GM23338 (cell line): ENCODE measurements at regions not wholly inside any gene's neighbourhood (a gene's known extent, or its start where the extent isn't known, plus 50 kb on each side); places are given as distances from the start of the nearest gene placed in this dataset.

ENCODE experiments used
- ATAC-seq: fragments of 200-7000 bp; cut with Tn5 transposase; 3 replicates; pipeline ENCODE4 v1.9.1; 2020
- DNase-seq: peaks from one replicate; pipeline ENCODE4 v3.0.0-alpha.2; 2015; ENCODE audit warnings: low spot score
- H2AFZ ChIP-seq: fragments of 200-600 bp; sonication (generic); 2 replicates; pipeline ENCODE4 v1.8.0; 2016; ENCODE audit warnings: antibody characterized with exemption, mild to moderate bottlenecking, moderate library complexity
- H3F3A ChIP-seq: fragments of 200-600 bp; sonication (generic); replicated peaks from 2 replicates; pipeline ENCODE4 v1.8.0; 2017; ENCODE audit warnings: antibody characterized with exemption, mixed run types, low read depth
- H3K27ac ChIP-seq: fragments of 200-600 bp; sonication (generic); 2 replicates; pipeline ENCODE4 v1.6.1; 2016; ENCODE audit warnings: low read depth
- H3K27me3 ChIP-seq: fragments of 200-600 bp; sonication (generic); 2 replicates; pipeline ENCODE4 v1.8.0; 2016; ENCODE audit warnings: mild to moderate bottlenecking, mixed run types, moderate library complexity; ENCODE audit not compliant: insufficient read depth
- H3K36me3 ChIP-seq: fragments of 200-600 bp; sonication (generic); 2 replicates; pipeline ENCODE4 v1.8.0; 2016; ENCODE audit warnings: mild to moderate bottlenecking; ENCODE audit not compliant: insufficient read depth
- H3K4me1 ChIP-seq: fragments of 200-600 bp; sonication (generic); 2 replicates; pipeline ENCODE4 v1.8.0; 2016; ENCODE audit warnings: mild to moderate bottlenecking, moderate library complexity; ENCODE audit not compliant: insufficient read depth
- H3K4me2 ChIP-seq: fragments of 200-600 bp; sonication (generic); 2 replicates; pipeline ENCODE4 v1.7.1; 2017; ENCODE audit warnings: mixed run types
- H3K4me3 ChIP-seq: fragments of 200-600 bp; sonication (generic); 2 replicates; pipeline ENCODE4 v1.6.1; 2016; ENCODE audit warnings: mixed run types
- H3K79me2 ChIP-seq: fragments of 200-600 bp; sonication (generic); replicated peaks from 2 replicates; pipeline ENCODE4 v1.8.0; 2017; ENCODE audit warnings: mild to moderate bottlenecking; ENCODE audit not compliant: insufficient read depth
- H3K9me2 ChIP-seq: fragments of 200-600 bp; sonication (generic); 2 replicates; pipeline ENCODE4 v1.8.0; 2017; ENCODE audit not compliant: insufficient read depth
- H4K20me1 ChIP-seq: fragments of 200-600 bp; sonication (generic); replicated peaks from 2 replicates; pipeline ENCODE4 v1.8.0; 2017; ENCODE audit warnings: mild to moderate bottlenecking; ENCODE audit not compliant: insufficient read depth
- H3K27ac Mint-ChIP-seq: 2 replicates; pipeline ENCODE4 v1.8.0; 2020; ENCODE audit warnings: inconsistent platforms, mild to moderate bottlenecking, moderate library complexity, mixed read lengths
- H3K27me3 Mint-ChIP-seq: 3 replicates; pipeline ENCODE4 v1.8.0; 2022; ENCODE audit warnings: low read depth, mild to moderate bottlenecking, moderate library complexity, mixed read lengths, inconsistent platforms; ENCODE audit not compliant: insufficient read depth, poor library complexity
- H3K36me3 Mint-ChIP-seq: 3 replicates; pipeline ENCODE4 v1.8.0; 2021; ENCODE audit warnings: low read depth, mild to moderate bottlenecking, inconsistent platforms, moderate library complexity, mixed read lengths
- H3K4me1 Mint-ChIP-seq: 3 replicates; pipeline ENCODE4 v1.8.0; 2020; ENCODE audit warnings: mild to moderate bottlenecking, inconsistent platforms, mixed read lengths
- H3K4me3 Mint-ChIP-seq: 3 replicates; pipeline ENCODE4 v1.8.0; 2021; ENCODE audit warnings: moderate library complexity, mild to moderate bottlenecking, inconsistent platforms, mixed read lengths
- H3K9me3 Mint-ChIP-seq: 3 replicates; pipeline ENCODE4 v1.8.0; 2020; ENCODE audit warnings: moderate library complexity, mild to moderate bottlenecking, inconsistent platforms, mixed read lengths
- CREB1 ChIP-seq: fragments of 250-450 bp; sonication (Bioruptor Pico); IDR thresholded peaks from 2 replicates; pipeline ENCODE4 v1.5.0; 2020; ENCODE audit warnings: low read depth, mild to moderate bottlenecking, moderate library complexity
- EZH2phosphoT487 ChIP-seq: fragments of 200-600 bp; sonication (generic); IDR thresholded peaks from one replicate; pipeline ENCODE4 v1.8.1; 2018; ENCODE audit warnings: antibody characterized with exemption; ENCODE audit not compliant: unreplicated experiment
- JUNB ChIP-seq: IDR thresholded peaks from one replicate; pipeline ENCODE4 v1.6.1; 2016; ENCODE audit warnings: antibody characterized with exemption; ENCODE audit not compliant: unreplicated experiment
- NANOG ChIP-seq: IDR thresholded peaks from 2 replicates; pipeline ENCODE4 v1.6.1; 2016; ENCODE audit warnings: antibody characterized with exemption, borderline replicate concordance
- POLR2AphosphoS5 ChIP-seq: IDR thresholded peaks from 2 replicates; pipeline ENCODE4 v1.6.1; 2016; ENCODE audit warnings: antibody characterized with exemption, low read depth
- STAT1 ChIP-seq: IDR thresholded peaks from one replicate; pipeline ENCODE4 v1.6.1; 2016; ENCODE audit warnings: antibody characterized with exemption; ENCODE audit not compliant: unreplicated experiment
- ZNF114 ChIP-seq: fragments of 250-450 bp; sonication (Bioruptor Pico); IDR thresholded peaks from 2 replicates; pipeline ENCODE4 v1.5.0; 2020; ENCODE audit warnings: mild to moderate bottlenecking, moderate library complexity
- ZNF331 ChIP-seq: fragments of 250-450 bp; sonication (Bioruptor Pico); IDR thresholded peaks from 2 replicates; pipeline ENCODE4 v1.5.0; 2020; ENCODE audit warnings: low read depth, mild to moderate bottlenecking, moderate library complexity
- TF ChIP-seq, protein P1 (sequence below): fragments of 250-450 bp; sonication (Bioruptor Pico); IDR thresholded peaks from 2 replicates; pipeline ENCODE4 v1.5.0; 2020; ENCODE audit warnings: mild to moderate bottlenecking, moderate library complexity
- TF ChIP-seq, protein P2 (sequence below), 2 experiments: fragments of 200-600 bp in 1 of 2; sonication (generic) in 1 of 2; conservative IDR thresholded peaks; 2 replicates each; pipeline versions ENCODE4 v1.5.1 to v1.6.1; 2016 to 2017; ENCODE audit warnings: antibody characterized with exemption in 2 of 2, low read depth in 2 of 2, mild to moderate bottlenecking in 2 of 2, moderate library complexity in 1 of 2

DNA sequence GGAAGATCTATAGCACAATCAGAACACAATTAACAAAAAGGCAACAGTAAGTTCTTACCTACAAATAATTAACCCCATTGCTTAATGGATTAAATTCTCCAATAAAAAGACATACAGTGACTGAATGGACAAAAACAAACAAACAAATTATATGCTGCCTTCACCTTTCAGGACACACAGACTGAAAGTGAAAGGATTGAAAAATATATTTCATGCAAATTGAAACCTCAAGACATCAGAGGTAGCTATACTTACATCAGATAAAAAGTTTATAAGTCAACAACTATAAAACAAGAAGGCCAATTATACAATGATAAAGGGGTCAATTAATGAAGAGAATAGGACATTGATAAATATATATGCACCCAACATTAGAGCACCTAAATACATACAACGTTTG is 741.2 kb upstream of the FAM98A start:
- Histone ChIP-seq H4K20me1 (no peaks in the 10 kb centered on the region), H3K4me1 (no peaks in the 10 kb centered on the region), H3F3A (no peaks in the 10 kb centered on the region), H3K4me3 (no peak overlapping the region), H3K79me2 (no peaks in the 10 kb centered on the region), H3K36me3 (no peaks in the 10 kb centered on the region), H3K4me2 (no peak overlapping the region), H3K27ac (no peak overlapping the region), H3K9me2 (no peaks in the 10 kb centered on the region), H2AFZ (no peak overlapping the region), H3K27me3 (no peaks in the 10 kb centered on the region)
- no peaks in the 10 kb centered on the region for H3K4me1 Mint-ChIP-seq
- H3K27ac Mint-ChIP-seq: no peak overlapping the region
- no peak for DNase-seq
- H3K36me3 Mint-ChIP-seq: no peaks in the 10 kb centered on the region
- H3K27me3 Mint-ChIP-seq: no peaks in the 10 kb centered on the region
- TF ChIP-seq POLR2AphosphoS5: no peak
- H3K9me3 Mint-ChIP-seq: no peaks in the 10 kb centered on the region
- no peak for ATAC-seq
- no peak overlapping the region for H3K4me3 Mint-ChIP-seq

DNA sequence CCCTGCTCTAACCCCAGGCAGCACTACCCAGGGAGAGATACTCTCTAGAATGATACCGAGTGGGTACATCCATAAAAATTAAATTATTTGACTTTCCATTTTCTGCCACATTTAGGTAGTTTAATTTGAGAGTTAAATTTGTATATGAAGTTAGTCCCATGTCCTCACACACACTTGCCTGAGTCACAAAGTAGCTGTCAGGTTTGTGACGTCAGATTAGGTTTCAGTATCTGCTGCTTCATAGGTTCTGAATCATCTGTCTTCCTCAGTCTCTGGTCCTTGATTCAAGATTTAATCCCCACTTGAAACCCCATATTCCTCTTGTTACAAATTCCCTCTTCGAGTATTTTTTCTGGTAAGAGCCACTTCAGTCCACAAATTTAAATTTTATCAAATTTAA is 738.6 kb upstream of the FAM98A start:
- Histone ChIP-seq H4K20me1 (no peaks in the 10 kb centered on the region), H3F3A (no peaks in the 10 kb centered on the region), H3K4me3 (no peak overlapping the region), H3K9me2 (0 out of 2 replicates have a peak, but pooled peaks cover 3% of the 10 kb centered on the region), H3K79me2 (no peaks in the 10 kb centered on the region), H3K36me3 (no peaks in the 10 kb centered on the region), H3K4me1 (no peaks in the 10 kb centered on the region), H3K27ac (no peak overlapping the region), H2AFZ (no peak overlapping the region), H3K4me2 (no peak overlapping the region), H3K27me3 (no peaks in the 10 kb centered on the region)
- no peak for TF ChIP-seq STAT1
- Mint-ChIP-seq H3K36me3 (no peaks in the 10 kb centered on the region), H3K27me3 (no peaks in the 10 kb centered on the region), H3K9me3 (no peaks in the 10 kb centered on the region), H3K4me1 (no peaks in the 10 kb centered on the region), H3K27ac (no peak overlapping the region), H3K4me3 (no peak overlapping the region)
- DNase-seq (no peak), ATAC-seq (no peak)

DNA sequence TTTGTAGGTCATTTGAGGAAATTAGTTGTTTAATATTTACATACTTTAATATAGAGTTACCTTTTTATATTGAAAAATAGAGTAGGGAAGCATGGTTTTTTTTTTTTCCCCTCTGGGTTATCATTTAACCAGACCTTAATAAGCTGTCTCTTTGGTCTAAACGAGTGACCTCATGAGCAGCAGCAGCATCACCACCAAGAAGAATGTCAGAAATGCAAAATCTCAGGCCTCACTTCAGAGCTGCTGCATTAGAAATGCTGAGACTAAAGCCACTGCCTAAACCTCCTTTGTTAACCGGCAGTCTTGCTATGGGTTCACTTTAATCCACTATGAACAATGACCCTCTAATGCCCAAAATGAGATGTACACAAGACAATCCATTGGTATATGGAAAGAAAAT is 733.7 kb upstream of the FAM98A start:
- ATAC-seq (no peak), DNase-seq (no peak)
- H3K9me3 Mint-ChIP-seq: no peaks in the 10 kb centered on the region
- no peaks in the 10 kb centered on the region for H3K27me3 ChIP-seq
- H3K4me3 ChIP-seq: no peak overlapping the region
- 0 out of 2 replicates have a peak, but pooled peaks cover 3% of the 10 kb centered on the region for H3K9me2 ChIP-seq
- H3K79me2 ChIP-seq: no peaks in the 10 kb centered on the region
- H3K27ac Mint-ChIP-seq: no peak overlapping the region
- H3K4me2 ChIP-seq: no peak overlapping the region
- H3K36me3 ChIP-seq: no peaks in the 10 kb centered on the region
- no peaks in the 10 kb centered on the region for H3F3A ChIP-seq
- H3K27ac ChIP-seq: no peak overlapping the region
- no peak overlapping the region for H3K4me3 Mint-ChIP-seq
- no peaks in the 10 kb centered on the region for H3K27me3 Mint-ChIP-seq
- no peak overlapping the region for H2AFZ ChIP-seq
- H3K4me1 ChIP-seq: no peaks in the 10 kb centered on the region
- no peaks in the 10 kb centered on the region for H3K36me3 Mint-ChIP-seq
- H3K4me1 Mint-ChIP-seq: no peaks in the 10 kb centered on the region
- no peaks in the 10 kb centered on the region for H4K20me1 ChIP-seq
- TF ChIP-seq CREB1 (CRISPR knock-in tag) (no peak), ZNF331 (CRISPR knock-in tag) (no peak), ZNF114 (no peak), JUNB (no peak), NANOG (no peak), EZH2phosphoT487 (no peak), POLR2AphosphoS5 (no peak)
- TF ChIP-seq, protein P1, sequence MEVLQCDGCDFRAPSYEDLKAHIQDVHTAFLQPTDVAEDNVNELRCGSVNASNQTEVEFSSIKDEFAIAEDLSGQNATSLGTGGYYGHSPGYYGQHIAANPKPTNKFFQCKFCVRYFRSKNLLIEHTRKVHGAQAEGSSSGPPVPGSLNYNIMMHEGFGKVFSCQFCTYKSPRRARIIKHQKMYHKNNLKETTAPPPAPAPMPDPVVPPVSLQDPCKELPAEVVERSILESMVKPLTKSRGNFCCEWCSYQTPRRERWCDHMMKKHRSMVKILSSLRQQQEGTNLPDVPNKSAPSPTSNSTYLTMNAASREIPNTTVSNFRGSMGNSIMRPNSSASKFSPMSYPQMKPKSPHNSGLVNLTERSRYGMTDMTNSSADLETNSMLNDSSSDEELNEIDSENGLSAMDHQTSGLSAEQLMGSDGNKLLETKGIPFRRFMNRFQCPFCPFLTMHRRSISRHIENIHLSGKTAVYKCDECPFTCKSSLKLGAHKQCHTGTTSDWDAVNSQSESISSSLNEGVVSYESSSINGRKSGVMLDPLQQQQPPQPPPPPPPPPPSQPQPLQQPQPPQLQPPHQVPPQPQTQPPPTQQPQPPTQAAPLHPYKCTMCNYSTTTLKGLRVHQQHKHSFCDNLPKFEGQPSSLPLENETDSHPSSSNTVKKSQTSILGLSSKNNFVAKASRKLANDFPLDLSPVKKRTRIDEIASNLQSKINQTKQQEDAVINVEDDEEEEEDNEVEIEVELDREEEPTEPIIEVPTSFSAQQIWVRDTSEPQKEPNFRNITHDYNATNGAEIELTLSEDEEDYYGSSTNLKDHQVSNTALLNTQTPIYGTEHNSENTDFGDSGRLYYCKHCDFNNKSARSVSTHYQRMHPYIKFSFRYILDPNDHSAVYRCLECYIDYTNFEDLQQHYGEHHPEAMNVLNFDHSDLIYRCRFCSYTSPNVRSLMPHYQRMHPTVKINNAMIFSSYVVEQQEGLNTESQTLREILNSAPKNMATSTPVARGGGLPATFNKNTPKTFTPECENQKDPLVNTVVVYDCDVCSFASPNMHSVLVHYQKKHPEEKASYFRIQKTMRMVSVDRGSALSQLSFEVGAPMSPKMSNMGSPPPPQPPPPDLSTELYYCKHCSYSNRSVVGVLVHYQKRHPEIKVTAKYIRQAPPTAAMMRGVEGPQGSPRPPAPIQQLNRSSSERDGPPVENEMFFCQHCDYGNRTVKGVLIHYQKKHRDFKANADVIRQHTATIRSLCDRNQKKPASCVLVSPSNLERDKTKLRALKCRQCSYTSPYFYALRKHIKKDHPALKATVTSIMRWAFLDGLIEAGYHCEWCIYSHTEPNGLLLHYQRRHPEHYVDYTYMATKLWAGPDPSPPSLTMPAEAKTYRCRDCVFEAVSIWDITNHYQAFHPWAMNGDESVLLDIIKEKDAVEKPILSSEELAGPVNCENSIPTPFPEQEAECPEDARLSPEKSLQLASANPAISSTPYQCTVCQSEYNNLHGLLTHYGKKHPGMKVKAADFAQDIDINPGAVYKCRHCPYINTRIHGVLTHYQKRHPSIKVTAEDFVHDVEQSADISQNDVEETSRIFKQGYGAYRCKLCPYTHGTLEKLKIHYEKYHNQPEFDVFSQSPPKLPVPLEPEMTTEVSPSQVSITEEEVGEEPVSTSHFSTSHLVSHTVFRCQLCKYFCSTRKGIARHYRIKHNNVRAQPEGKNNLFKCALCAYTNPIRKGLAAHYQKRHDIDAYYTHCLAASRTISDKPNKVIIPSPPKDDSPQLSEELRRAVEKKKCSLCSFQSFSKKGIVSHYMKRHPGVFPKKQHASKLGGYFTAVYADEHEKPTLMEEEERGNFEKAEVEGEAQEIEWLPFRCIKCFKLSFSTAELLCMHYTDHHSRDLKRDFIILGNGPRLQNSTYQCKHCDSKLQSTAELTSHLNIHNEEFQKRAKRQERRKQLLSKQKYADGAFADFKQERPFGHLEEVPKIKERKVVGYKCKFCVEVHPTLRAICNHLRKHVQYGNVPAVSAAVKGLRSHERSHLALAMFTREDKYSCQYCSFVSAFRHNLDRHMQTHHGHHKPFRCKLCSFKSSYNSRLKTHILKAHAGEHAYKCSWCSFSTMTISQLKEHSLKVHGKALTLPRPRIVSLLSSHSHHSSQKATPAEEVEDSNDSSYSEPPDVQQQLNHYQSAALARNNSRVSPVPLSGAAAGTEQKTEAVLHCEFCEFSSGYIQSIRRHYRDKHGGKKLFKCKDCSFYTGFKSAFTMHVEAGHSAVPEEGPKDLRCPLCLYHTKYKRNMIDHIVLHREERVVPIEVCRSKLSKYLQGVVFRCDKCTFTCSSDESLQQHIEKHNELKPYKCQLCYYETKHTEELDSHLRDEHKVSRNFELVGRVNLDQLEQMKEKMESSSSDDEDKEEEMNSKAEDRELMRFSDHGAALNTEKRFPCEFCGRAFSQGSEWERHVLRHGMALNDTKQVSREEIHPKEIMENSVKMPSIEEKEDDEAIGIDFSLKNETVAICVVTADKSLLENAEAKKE: no peak
- TF ChIP-seq, protein P2, sequence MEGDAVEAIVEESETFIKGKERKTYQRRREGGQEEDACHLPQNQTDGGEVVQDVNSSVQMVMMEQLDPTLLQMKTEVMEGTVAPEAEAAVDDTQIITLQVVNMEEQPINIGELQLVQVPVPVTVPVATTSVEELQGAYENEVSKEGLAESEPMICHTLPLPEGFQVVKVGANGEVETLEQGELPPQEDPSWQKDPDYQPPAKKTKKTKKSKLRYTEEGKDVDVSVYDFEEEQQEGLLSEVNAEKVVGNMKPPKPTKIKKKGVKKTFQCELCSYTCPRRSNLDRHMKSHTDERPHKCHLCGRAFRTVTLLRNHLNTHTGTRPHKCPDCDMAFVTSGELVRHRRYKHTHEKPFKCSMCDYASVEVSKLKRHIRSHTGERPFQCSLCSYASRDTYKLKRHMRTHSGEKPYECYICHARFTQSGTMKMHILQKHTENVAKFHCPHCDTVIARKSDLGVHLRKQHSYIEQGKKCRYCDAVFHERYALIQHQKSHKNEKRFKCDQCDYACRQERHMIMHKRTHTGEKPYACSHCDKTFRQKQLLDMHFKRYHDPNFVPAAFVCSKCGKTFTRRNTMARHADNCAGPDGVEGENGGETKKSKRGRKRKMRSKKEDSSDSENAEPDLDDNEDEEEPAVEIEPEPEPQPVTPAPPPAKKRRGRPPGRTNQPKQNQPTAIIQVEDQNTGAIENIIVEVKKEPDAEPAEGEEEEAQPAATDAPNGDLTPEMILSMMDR (conservative IDR thresholded peaks at IDR 0.05; ENCODE audit: low read depth in 2 of 2): no peak
